ENCODE measurements at regions not wholly inside any gene's neighbourhood (a gene's known extent, or its start where the extent isn't known, plus 50 kb on each side); places are given as distances from the start of the nearest gene placed in this dataset.

GRCh38 chr2:129796801-129797488 is 182.5 kb upstream of the RAB6C start:
- TF ChIP-seq, protein P1, sequence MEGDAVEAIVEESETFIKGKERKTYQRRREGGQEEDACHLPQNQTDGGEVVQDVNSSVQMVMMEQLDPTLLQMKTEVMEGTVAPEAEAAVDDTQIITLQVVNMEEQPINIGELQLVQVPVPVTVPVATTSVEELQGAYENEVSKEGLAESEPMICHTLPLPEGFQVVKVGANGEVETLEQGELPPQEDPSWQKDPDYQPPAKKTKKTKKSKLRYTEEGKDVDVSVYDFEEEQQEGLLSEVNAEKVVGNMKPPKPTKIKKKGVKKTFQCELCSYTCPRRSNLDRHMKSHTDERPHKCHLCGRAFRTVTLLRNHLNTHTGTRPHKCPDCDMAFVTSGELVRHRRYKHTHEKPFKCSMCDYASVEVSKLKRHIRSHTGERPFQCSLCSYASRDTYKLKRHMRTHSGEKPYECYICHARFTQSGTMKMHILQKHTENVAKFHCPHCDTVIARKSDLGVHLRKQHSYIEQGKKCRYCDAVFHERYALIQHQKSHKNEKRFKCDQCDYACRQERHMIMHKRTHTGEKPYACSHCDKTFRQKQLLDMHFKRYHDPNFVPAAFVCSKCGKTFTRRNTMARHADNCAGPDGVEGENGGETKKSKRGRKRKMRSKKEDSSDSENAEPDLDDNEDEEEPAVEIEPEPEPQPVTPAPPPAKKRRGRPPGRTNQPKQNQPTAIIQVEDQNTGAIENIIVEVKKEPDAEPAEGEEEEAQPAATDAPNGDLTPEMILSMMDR (IDR thresholded peaks at IDR 0.05): no peak
- TF ChIP-seq POLR2A (IDR thresholded peaks at IDR 0.05): no peak

All from Peyer's patch (tissue), 4 donors.